ENCODE measurements at regions not wholly inside any gene's neighbourhood (a gene's known extent, or its start where the extent isn't known, plus 50 kb on each side); places are given as distances from the start of the nearest gene placed in this dataset.

- Histone ChIP-seq H3K4me3 (ENCODE audit: low read depth, low read length, poor library complexity, severe bottlenecking) (no peak overlapping the region), H3K4me1 (ENCODE audit: insufficient read depth, low read length, poor library complexity, severe bottlenecking) (no peaks in the 10 kb centered on the region), H3K27ac (ENCODE audit: low read depth, low read length, poor library complexity, severe bottlenecking) (no peak overlapping the region), H2AFZ (ENCODE audit: low read length) (no peak overlapping the region), H3K79me2 (ENCODE audit: insufficient read depth, low read depth, low read length) (no peaks in the 10 kb centered on the region), H3K36me3 (ENCODE audit: insufficient read depth, low read length) (no peaks in the 10 kb centered on the region), H3K9me2 (ENCODE audit: insufficient read depth, low read length) (no peaks in the 10 kb centered on the region), H3K9me3 (ENCODE audit: low read length) (no peaks in the 10 kb centered on the region), H4K20me1 (ENCODE audit: insufficient read depth, low read length) (no peaks in the 10 kb centered on the region), H3K4me2 (ENCODE audit: low read length) (no peak overlapping the region)
- ChIA-PET POLR2A (no interaction called here), CTCF (ENCODE audit: unreplicated experiment) (no interaction called here)
- no peak for TF ChIP-seq CTCF (conservative IDR thresholded peaks at IDR 0.05; ENCODE audit: low read length)
- TF ChIP-seq EZH2phosphoT487 (IDR thresholded peaks at IDR 0.05; ENCODE audit: borderline replicate concordance, low read depth, low read length): no peak
- no TSS peak for BruUV-seq (replicated peaks)
- no peak for DNase-seq (ENCODE audit: low spot score)
- intact Hi-C loops (cut with micrococcal nuclease; ENCODE audit: unreplicated experiment): no loop called here
Measured at GRCh38 chr9:19965336-19965735, 176.5 kb upstream of the SLC24A2 start.

GRCh38 chr9:19947996-19948395, 159.2 kb upstream of the SLC24A2 start:
- no peaks in the 10 kb centered on the region for H4K20me1 ChIP-seq (ENCODE audit: insufficient read depth, low read length)
- TF ChIP-seq EZH2phosphoT487 (IDR thresholded peaks at IDR 0.05; ENCODE audit: borderline replicate concordance, low read depth, low read length) (no peak), CTCF (conservative IDR thresholded peaks at IDR 0.05; ENCODE audit: low read length) (no peak)
- H3K4me3 ChIP-seq (ENCODE audit: low read depth, low read length, poor library complexity, severe bottlenecking): no peak overlapping the region
- CTCF ChIA-PET (ENCODE audit: unreplicated experiment): no interaction called here
- H3K4me2 ChIP-seq (ENCODE audit: low read length): no peak overlapping the region
- no peaks in the 10 kb centered on the region for H3K79me2 ChIP-seq (ENCODE audit: insufficient read depth, low read depth, low read length)
- no peak overlapping the region for H3K27ac ChIP-seq (ENCODE audit: low read depth, low read length, poor library complexity, severe bottlenecking)
- no peaks in the 10 kb centered on the region for H3K4me1 ChIP-seq (ENCODE audit: insufficient read depth, low read length, poor library complexity, severe bottlenecking)
- H3K36me3 ChIP-seq (ENCODE audit: insufficient read depth, low read length): no peaks in the 10 kb centered on the region
- intact Hi-C loops (cut with micrococcal nuclease; ENCODE audit: unreplicated experiment): no loop called here
- H3K9me3 ChIP-seq (ENCODE audit: low read length): no peaks in the 10 kb centered on the region
- DNase-seq (ENCODE audit: low spot score): no peak
- BruUV-seq (replicated peaks): no TSS peak
- POLR2A ChIA-PET: no interaction called here
- no peaks in the 10 kb centered on the region for H3K9me2 ChIP-seq (ENCODE audit: insufficient read depth, low read length)
- no peak overlapping the region for H2AFZ ChIP-seq (ENCODE audit: low read length)

- H3K4me2 ChIP-seq (ENCODE audit: low read length): no peak overlapping the region
- H2AFZ ChIP-seq (ENCODE audit: low read length): no peak overlapping the region
- no TSS peak for BruUV-seq (replicated peaks)
- CTCF ChIA-PET (ENCODE audit: unreplicated experiment): no interaction called here
- H3K36me3 ChIP-seq (ENCODE audit: insufficient read depth, low read length): no peaks in the 10 kb centered on the region
- POLR2A ChIA-PET: no interaction called here
- H3K9me3 ChIP-seq (ENCODE audit: low read length): no peaks in the 10 kb centered on the region
- no peaks in the 10 kb centered on the region for H3K9me2 ChIP-seq (ENCODE audit: insufficient read depth, low read length)
- DNase-seq (ENCODE audit: low spot score): peak; percentile 11
- intact Hi-C loops (cut with micrococcal nuclease; ENCODE audit: unreplicated experiment): no loop called here
- no peaks in the 10 kb centered on the region for H4K20me1 ChIP-seq (ENCODE audit: insufficient read depth, low read length)
- no peak overlapping the region for H3K4me3 ChIP-seq (ENCODE audit: low read depth, low read length, poor library complexity, severe bottlenecking)
- H3K27ac ChIP-seq (ENCODE audit: low read depth, low read length, poor library complexity, severe bottlenecking): no peak overlapping the region
- no peaks in the 10 kb centered on the region for H3K79me2 ChIP-seq (ENCODE audit: insufficient read depth, low read depth, low read length)
- TF ChIP-seq CTCF (conservative IDR thresholded peaks at IDR 0.05; ENCODE audit: low read length): peak; percentile 62
- no peak for TF ChIP-seq EZH2phosphoT487 (IDR thresholded peaks at IDR 0.05; ENCODE audit: borderline replicate concordance, low read depth, low read length)
- no peaks in the 10 kb centered on the region for H3K4me1 ChIP-seq (ENCODE audit: insufficient read depth, low read length, poor library complexity, severe bottlenecking)
Measured at GRCh38 chr9:19946441-19947109, 157.7 kb upstream of the SLC24A2 start.

All from OCI-LY7 (cell line).